GM19238 (cell line): ENCODE measurements at regions not wholly inside any gene's neighbourhood (a gene's known extent, or its start where the extent isn't known, plus 50 kb on each side); places are given as distances from the start of the nearest gene placed in this dataset.
"Not testable (repeated sequence)": the region's sequence is repeated elsewhere in the genome, so short reads cannot be mapped to it uniquely, and the experiment has no call there.

Source experiments
- DNase-seq: peaks from one replicate; pipeline ENCODE4 v3.0.0; 2011; ENCODE audit warnings: low spot score; ENCODE audit not compliant: insufficient read length

DNA sequence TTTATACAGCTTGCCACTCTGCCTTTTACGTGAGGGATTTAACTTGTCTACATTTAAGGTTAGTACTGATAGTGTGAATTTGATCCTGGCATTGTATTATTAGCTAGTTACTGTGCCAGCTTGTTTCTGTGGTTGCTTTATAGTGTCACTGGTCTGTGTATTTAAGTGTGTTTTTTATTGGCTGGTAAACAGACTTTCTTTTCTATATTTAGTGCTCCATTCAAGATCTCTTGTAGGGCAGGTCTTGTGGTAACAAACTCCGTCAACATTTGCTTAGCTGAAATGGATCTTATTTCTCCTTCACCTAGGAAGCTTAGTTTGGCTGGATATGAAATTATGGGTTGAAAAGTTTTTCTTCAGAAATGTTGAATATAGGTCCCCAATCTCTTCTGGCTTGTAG, 1971.0 kb upstream of the LRRTM1 start:
- DNase-seq = no peak

DNA sequence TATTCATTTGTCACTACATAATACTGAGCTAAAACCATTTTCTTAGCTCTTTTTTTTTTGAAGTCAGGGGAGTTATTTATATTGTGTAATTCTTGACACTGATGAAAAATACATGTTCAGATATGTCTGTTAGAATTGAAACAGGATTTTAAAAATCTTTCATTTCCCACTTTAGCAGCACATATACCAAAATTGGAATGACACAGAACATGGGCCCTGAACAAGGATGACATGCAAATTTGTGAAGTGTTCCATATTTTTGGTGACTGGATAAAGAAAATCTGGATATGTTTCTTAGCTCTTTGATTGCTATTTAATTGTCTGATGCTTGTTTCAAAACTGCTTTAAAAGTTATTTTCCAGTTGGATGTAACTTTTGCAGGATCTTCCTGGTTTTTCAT, 1963.9 kb upstream of the LRRTM1 start:
- DNase-seq = no peak

DNA sequence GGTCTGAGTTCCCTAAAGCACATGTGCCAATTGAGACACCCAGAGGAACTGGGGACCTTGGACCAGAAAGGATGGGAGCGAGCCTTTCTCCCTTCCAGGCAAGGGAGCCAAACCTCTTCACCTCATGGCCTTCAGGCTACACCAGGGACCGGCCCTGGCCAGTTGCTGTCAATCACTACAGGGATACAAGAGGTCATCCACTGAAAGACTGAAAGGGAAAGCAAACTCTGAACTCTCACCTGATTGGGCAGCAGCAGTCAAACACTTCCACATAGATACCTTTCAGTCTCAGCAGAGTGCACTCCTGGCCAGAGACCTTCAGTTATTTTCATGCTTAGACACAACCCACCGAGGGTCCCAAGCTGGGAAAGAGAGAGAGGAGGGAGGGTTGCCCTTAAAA, 1956.0 kb upstream of the LRRTM1 start:
- DNase-seq = no peak

DNA sequence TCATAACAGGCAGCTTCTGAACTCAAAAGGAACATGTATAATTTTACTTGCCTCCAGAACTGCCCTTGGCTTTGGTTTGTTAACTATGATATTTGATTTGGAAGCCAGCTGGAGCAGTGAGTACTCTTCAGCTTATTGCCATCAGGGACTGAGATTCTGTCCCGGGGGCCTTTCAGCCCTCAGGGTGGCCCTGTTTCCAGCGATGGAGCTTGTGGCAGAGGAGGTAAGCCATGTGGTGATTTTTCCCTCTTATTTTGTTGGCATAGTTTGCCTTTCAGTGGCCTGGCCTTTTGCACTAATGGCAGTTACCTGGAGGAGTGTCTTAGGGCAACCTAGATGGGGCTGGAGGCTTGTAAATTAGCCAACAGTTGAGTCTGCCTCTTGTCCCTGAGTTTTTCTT, 1955.0 kb upstream of the LRRTM1 start:
- DNase-seq = no peak

DNA sequence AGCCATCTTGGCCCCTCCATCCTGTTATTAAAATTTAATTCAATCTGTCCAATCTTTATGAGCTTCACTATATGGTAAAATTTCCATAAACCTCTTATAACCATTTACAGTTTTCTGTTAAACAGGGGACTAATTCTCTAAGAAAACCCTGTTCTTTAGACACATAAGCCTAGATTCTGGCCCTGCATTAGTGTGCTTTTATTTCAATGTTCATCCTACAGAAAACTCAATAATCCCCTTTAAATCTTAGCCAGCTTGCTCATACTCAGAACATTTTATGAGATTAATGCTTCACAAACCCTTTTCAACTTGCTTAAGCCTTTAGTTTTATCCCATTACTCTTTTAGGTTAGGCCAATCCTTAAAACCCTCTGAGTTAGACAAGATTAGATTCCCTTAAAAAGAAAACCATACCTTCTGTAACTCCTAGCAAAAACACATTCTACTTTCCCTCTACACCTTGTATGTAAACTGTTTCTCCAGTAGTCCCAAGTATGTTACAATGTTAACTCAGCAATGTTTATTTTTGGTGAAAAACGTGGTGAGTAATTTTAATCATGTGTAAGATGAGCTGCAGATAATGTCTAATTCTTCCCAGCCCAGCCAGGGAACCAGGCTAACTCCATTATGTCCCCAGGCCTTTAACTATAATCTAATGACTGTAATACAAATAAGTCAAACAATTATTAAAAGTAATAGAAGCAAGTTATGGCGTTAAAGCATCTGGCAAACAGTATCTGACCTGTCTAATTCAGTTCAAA, 1953.4 kb upstream of the LRRTM1 start:
- DNase-seq = no peak

DNA sequence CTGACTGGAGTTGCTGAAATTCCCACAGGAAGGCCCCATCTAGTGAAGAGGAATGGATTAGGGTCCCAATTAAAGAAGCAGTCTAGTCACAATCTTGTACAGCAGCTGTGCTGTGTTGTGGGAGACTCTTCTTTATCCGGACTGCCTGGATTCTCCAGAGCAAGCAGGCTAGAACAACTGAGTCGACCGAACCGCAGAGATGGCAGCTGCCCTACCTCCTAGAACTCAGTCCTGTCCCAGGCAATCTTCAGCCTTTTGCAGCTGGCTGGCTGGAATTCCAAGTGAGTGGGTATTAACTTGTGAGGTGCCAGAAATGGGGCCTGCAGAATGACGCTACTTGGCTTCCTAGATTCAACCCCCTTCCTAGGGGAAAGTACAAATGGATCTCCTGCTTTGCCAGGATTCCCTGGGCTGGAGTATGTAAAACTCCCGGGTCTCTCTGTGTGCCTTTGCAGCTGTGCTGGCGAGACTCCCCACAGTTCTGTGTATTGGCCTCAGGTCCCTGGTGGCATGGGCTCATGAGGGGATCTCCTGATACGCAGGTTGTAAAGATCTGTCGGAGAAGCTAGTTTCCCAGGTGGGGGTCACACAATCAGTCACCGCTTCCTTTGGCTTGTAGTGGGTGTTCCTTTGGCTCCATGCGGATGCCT, 1952.6 kb upstream of the LRRTM1 start:
- DNase-seq = no peak

DNA sequence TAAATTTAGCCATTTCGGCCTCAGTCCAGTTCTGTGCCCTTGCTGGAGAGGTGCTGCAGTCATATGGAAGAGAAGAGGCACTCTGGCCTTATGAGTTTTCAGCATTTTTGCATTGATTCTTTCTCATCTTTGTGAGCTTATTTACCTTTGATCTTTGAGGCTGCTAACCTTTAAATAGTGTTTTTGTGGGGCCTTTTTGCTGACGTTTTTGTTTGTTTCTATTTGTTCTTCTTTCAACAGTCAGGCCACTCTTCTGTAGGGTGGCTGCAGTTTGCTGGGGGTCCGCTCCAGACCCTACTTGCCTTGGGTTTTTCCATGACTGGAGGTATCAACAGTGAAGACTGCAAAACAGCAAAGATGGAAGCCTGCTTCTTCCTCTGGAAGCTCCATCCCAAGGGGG, 1951.7 kb upstream of the LRRTM1 start:
- DNase-seq = no peak

DNA sequence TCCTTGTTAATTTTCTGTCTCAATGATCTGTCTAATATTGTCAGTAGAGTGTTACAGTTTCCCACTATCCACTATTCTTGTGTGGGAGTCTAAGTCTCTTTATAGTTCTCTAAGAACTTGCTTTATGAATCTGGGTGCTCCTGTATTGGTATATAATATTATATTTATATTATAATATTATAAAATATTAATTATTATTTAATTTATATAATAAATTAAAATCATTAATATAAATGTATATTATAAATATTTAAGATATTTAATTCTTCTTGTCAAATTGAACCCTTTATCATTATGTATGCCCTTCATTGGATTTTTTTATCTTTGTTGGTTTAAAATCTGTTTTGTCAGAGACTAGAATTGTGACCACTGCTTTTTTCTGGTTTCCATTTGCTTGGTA, 1950.2 kb upstream of the LRRTM1 start:
- no peak for DNase-seq

DNA sequence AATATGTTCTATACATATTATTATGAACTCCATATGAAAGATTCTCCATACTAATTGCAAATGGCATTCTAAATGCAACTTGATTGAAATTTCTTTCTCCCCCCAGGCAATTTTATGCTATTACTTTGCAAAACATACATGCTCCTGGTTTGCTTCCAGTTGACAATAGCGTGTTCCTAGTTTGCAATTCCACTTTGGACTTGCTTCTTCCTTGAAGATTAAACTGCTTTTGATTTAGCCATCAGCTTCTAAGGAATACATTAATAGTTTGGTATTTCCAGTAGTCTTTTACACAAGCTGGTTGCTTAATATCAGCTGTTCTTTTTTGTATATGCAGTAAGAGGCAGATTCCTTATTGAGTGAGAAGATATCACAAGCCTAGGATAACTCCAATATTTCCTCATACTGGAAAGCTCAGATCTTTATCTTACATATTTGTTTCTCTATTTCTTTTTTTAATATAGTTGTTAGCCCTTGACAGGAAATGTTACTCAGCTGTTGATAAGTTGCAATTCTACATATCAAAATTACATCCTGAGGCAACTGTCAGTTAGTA, 1941.7 kb upstream of the LRRTM1 start:
- no peak for DNase-seq

DNA sequence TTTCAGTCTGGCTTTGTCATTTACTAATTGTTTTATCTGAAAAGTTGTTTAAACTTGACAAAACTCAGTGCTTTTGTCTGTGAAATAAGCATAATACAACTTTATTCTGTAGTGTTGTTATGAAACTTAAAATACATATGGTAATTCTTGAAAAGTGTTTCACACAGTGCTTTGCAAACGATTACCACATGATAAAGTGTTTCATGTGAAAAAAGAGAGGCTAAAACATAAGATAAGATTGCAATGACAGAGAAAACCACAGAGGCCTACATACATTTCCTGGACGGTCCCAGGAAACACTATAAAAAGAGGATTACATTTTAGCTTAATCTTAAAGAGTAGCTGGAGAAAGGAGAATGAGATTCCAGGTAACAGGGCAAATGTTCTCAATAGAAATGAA, 1934.6 kb upstream of the LRRTM1 start:
- no peak for DNase-seq

DNA sequence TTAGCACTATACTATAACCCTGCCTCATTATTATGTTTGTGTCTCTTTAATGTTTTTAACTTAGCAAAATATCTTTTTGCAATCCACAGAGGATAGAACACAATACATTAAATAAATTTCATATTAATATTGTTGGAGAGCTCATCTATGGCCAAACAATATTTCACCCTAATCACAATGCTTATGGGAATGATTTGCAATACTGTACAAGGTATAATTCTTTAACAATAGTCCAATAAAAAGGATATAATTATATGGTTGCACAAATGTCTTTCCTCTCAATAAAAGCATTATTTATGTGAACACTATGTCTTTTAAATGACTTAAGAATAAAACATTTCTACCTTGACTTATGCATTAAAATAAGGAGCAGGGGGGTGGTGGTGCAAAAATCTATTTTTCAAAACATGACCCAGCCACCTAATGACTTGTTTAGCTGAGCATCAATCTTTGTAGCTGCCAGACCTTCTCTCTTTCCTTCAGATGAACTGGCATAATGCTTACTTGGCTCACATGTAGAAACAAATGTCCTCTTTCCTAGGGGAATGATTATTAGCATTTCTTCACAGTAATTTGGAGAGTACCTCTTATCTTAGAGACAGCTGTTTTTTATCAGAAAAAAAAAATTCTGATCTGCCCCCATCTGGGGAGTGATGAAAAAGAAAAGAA, 1933.6 kb upstream of the LRRTM1 start:
- no peak for DNase-seq

DNA sequence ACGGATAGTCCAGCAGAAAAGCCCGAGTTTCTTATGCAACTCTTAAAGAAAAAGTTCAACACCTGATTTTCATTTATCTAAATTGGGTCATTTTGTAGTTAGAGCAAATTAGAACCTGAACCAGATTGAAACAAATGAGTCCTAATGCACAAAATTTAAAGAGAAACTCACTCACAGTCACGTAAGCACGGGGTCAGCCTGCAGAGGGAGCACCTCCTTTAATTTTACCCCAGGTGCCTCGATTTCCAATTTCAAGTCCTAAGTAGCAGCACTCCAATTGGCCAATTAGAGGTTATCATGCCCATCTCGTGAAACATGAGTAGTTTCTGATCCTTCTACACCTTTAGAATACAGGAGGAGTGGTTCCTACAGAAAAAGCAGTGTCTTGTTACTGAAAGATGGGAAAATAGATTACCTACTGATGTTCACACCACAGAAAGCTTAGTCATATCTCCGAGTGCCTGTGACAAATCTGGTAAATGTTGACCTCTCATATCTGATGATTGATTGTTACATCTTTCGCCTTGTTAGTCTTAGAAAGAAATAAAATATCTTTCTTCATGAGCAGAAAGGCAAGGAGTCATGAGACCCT, 1929.8 kb upstream of the LRRTM1 start:
- DNase-seq = no peak

DNA sequence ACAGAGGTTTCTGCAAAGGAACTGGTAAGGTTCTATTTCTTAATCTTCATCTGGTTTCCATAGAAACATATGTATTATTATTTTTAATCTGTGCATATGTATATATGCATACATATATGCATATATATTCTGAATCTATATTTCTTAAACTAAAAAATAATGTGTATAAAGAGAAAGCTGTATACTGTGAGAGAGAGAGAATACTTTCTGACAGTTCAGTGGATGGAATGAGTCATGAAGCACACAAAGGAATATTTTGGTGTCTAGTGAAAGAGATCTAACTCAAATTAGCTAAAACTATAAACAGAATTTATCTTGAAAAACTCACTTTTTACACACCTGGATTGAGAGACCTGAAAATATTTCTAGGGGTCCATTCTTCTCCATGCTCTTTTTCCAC, 1929.3 kb upstream of the LRRTM1 start:
- DNase-seq = no peak

DNA sequence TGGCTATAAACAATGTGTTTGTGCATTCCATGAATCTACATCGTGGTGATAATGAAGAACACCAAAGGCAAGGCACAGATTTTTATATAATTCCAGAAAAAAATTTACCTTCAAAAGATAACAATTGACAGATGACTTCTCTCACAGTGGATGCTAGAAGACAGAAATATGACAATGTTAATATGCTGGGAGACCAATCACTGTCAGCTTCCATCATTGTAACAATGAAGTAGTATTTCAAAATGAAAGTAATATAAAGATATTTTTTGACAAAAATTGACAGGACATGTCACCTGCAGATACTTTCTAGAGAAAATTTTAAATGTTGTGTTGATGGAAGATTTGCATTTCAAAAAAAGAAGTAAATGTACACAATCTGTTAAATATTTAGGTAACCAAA, 1925.9 kb upstream of the LRRTM1 start:
- no peak for DNase-seq

DNA sequence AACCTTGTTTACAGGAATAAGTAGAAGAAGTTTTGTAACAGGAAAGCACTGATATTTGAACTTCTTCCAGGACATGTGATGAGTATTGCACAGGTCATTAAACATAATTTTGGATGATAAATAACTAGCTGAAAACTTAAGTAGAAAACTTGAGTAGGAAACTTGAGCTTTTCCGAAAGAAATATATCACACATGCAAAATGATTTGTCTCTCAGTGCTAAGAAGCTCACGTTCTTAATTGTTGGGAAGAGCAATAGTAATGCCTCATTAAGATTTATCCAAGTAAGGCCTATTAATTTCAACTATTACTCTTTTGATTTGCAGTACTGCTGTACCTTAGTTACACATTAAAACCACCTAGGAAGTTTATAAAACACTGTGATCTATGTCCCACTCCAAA, 1921.9 kb upstream of the LRRTM1 start:
- DNase-seq = no peak

DNA sequence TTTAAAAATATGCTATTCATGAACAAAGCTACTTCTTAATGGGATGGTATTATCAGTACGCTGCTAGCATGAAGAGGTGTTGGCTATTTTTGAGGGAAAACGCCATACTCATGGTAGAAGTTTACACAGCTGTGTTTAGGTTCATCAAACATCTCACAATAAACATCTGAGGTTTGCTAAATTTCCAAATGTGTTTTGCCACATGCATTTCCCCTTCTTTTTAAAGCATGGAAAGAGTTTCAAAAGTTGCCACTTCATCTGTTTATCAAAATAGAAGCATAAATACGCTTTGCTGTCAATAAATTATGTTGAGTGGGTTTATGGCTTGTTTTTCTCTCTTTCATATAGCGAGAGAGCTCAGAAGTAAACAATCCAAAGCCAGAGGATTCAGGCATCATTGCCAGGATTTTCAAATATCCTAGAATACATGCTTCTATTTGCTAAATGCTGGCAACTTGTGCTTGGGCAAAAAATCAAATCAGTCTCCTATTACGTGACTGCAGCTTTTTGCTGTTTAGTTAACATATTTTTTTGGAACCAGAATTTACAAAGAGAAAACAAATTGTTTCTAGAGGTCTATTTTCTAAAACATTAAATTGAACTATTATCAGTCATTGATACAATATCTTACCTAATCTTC, 1919.9 kb upstream of the LRRTM1 start:
- no peak for DNase-seq

DNA sequence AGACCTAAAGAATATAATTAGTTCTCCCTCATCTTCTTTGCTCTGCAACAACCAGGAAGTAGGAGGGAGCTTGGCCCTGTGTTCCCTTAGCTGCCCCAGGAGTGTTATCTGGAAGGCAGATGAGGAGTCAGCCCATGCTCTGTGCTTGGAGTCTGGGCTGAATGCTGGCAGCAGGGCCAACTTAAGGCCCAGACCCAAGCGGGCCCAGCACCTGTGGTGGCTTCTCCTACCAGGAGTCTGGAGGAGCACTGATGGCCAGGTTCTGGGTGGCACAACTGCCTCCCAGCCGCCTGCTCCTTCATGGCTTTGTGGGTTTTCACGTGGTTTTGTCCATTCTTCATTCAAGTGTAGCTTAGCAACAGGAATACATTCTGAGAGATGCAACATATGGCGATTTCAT, 1910.7 kb upstream of the LRRTM1 start:
- no peak for DNase-seq

DNA sequence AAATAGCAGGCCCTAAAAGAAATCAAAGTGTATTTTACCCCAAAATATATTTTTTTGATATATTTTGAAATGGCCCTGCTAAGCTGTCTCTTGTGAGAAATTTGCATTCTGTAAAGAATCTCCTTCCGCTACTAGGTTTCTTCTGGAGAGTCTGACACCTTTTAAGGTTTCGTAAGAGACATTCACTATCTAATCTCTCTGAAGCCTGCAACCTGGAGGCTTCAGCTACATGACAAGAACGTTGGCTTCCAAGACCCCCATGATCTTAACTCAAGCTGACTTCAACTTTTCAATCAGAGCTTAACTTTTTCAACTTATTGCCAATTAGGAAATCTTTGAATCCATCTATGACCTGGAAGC, 1894.9 kb upstream of the LRRTM1 start:
- no peak for DNase-seq

DNA sequence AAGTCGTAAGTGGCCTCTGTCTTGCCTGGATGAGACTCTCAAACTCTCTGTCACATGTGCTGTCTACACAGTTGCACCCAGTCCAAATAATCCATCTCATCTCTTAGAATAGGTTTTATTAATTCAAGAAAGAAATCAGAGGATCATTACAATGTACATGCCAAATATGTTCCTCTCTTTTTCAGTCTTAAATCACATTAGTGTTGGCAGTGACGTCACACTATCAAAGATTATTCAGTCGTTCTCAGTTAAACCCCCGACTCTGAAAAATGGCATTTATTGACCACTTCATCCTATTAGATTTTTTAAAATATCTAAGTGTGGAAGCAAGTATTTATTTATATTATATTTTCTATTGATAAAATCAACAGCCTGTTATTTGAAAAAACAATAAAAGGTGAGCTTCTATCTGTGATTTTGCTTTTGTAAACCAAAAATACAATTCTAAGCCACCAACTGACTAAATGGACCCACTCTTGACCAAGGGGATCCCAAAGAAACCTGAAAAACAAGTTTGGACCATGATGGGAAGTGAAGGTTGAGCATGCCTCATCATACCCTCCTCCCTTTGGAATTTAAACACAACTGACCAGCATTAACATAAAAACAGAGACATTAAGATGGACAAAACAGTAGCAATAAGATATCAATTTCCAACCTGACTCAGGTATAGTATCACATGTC, 1894.4 kb upstream of the LRRTM1 start:
- no peak for DNase-seq

DNA sequence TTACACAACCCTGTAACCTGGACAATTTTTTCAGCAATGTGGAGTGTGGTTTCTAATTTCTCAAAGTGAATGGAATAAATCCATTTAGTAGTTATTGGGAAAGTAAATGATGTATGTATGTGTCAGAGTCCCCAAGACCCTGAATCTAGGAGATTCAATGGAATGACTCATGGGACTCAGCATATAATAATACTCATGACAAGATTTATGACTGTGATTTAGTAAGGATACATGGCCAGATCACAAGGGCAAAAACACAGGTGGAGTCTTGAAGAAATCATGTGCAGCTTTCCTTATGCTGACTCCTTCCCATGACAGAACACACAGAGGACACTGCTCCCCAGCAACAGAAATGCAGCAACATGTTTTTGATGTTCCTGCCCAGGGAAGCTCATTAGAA, 1877.7 kb upstream of the LRRTM1 start:
- DNase-seq = no peak

DNA sequence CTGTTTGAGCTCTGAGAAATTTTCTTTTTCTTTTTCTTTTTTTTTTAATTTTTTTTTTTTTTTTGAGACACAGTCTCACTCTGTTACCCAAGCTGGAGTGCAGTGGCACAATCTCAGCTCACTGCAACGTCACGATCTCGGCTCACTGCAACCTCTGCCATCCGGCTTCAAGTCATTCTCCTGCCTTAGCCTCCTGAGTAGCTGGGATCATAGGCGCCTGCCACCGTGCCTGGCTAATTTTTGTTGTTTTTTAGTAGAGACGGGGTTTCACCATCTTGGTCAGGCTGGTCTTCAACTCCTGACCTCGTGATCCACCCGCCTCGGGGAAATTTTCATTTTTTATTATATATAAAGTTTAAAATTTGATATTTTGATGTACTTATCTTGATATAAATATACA, 1870.7 kb upstream of the LRRTM1 start:
- not testable (repeated sequence) for DNase-seq
